GM12878 (cell line): ENCODE measurements at regions not wholly inside any gene's neighbourhood (a gene's known extent, or its start where the extent isn't known, plus 50 kb on each side); places are given as distances from the start of the nearest gene placed in this dataset.

ENCODE experiments used
- ATAC-seq: fragments of 200-7000 bp; cut with Tn5 transposase; 3 replicates; pipeline ENCODE4 v1.9.1; 2020; ENCODE audit warnings: mild to moderate bottlenecking, moderate library complexity
- BruUV-seq: library from RNA; stranded (reverse); fragments of 400-500 nt; replicated peaks from 2 replicates; lab custom pipeline; 2021; lab: Mats Ljungman, UMichigan
- CTCF ChIA-PET: fragments of 300-600 bp; sonication (Branson Sonifier 250); formaldehyde crosslinking; extraction: SDS; loops from one replicate; lab custom pipeline; 2021; ENCODE audit warnings: inconsistent platforms; lab: Yijun Ruan, JAX
- POLR2A ChIA-PET: fragments of 350-600 bp; formaldehyde crosslinking; extraction: SDS; loops from one replicate; lab custom pipeline; 2021; ENCODE audit warnings: inconsistent platforms; lab: Charles Lee
- RAD21 ChIA-PET: fragments of 300-600 bp; sonication (Branson Sonifier 250); formaldehyde crosslinking; loops from one replicate; lab custom pipeline; 2023; ENCODE audit warnings: antibody characterized with exemption; ENCODE audit not compliant: unreplicated experiment; lab: Charles Lee
- SMC1A ChIA-PET: fragments of 300-600 bp; sonication (Branson Sonifier 250); formaldehyde crosslinking; loops from one replicate; lab custom pipeline; 2023; ENCODE audit not compliant: unreplicated experiment, uncharacterized antibody; lab: Charles Lee
- DNase-seq: peaks from one replicate; pipeline ENCODE4 v3.0.0-alpha.2; 2011; ENCODE audit warnings: low read depth, low spot score
- FAIRE-seq: peaks from 3 replicates; lab custom pipeline; 2011; peaks lifted over from hg19 to GRCh38; lab: Jason Lieb, UNC
- H2AFZ ChIP-seq: 2 replicates; pipeline ENCODE4 v1.6.0; 2011; ENCODE audit warnings: low read depth, low read length, control low read depth; ENCODE audit not compliant: control insufficient read depth
- H3K27ac ChIP-seq: 2 replicates; pipeline ENCODE4 v1.5.1; 2011; ENCODE audit warnings: control low read depth; ENCODE audit not compliant: control insufficient read depth, insufficient read depth
- H3K27me3 ChIP-seq, 2 experiments: replicated peaks in 1 of 2; 2 replicates each; pipeline versions ENCODE4 v1.6.0 to v1.6.1; 2011; ENCODE audit warnings: low read length in 1 of 2; ENCODE audit not compliant: control insufficient read depth in 2 of 2, insufficient read depth in 2 of 2
- H3K36me3 ChIP-seq, 2 experiments: 2 replicates each; pipeline ENCODE4 v1.5.1; 2011; ENCODE audit warnings: low read length in 1 of 2; ENCODE audit not compliant: control insufficient read depth in 2 of 2, insufficient read depth in 2 of 2
- H3K4me1 ChIP-seq: 2 replicates; pipeline ENCODE4 v1.6.1; 2011; ENCODE audit warnings: mild to moderate bottlenecking, low read length, moderate library complexity, mixed read lengths; ENCODE audit not compliant: control insufficient read depth, insufficient read depth
- H3K4me2 ChIP-seq: 2 replicates; pipeline ENCODE4 v1.6.0; 2011; ENCODE audit warnings: control low read depth; ENCODE audit not compliant: control insufficient read depth, insufficient read depth
- H3K4me3 ChIP-seq: fragments of 200-600 bp; sonication (generic); 2 replicates; pipeline ENCODE4 v1.5.1; 2016
- H3K79me2 ChIP-seq: 2 replicates; pipeline ENCODE4 v1.6.0; 2011; ENCODE audit warnings: low read length; ENCODE audit not compliant: control insufficient read depth, insufficient read depth
- H3K9ac ChIP-seq: 2 replicates; pipeline ENCODE4 v1.8.0; 2011; ENCODE audit warnings: low read length, control low read depth, mixed read lengths; ENCODE audit not compliant: control insufficient read depth, insufficient read depth
- H3K9me3 ChIP-seq: replicated peaks from 3 replicates; pipeline ENCODE4 v1.5.1; 2011; ENCODE audit warnings: mild to moderate bottlenecking, low read length; ENCODE audit not compliant: control insufficient read depth, insufficient read depth
- H4K20me1 ChIP-seq: 2 replicates; pipeline ENCODE4 v1.6.0; 2011; ENCODE audit not compliant: control insufficient read depth, insufficient read depth
- ESRRA ChIP-seq: IDR thresholded peaks from 2 replicates; pipeline ENCODE4 v1.6.1; 2012; ENCODE audit warnings: mild to moderate bottlenecking, low read length, improper control_type of control experiment
- GATAD2B ChIP-seq: fragments of 450-650 bp; conservative IDR thresholded peaks from 2 replicates; pipeline ENCODE4 v1.6.1; 2017; ENCODE audit warnings: low read depth, mild to moderate bottlenecking, moderate library complexity
- KAT2A ChIP-seq: conservative IDR thresholded peaks from 2 replicates; pipeline ENCODE4 v1.6.1; 2011; ENCODE audit warnings: low read depth, low read length; ENCODE audit not compliant: control insufficient read depth
- MEF2A ChIP-seq: IDR thresholded peaks from 2 replicates; pipeline ENCODE4 v1.6.1; 2011; ENCODE audit warnings: low read depth, mild to moderate bottlenecking, low read length, moderate library complexity; ENCODE audit not compliant: insufficient read depth
- MXI1 ChIP-seq: fragments of 150-350 bp; IDR thresholded peaks from 2 replicates; pipeline ENCODE4 v1.6.1; 2011; ENCODE audit warnings: low read depth, mild to moderate bottlenecking, inconsistent platforms, low read length, improper control_type of control experiment
- MYB ChIP-seq: fragments of 150-350 bp; IDR thresholded peaks from 2 replicates; pipeline ENCODE4 v1.6.1; 2014; ENCODE audit warnings: mild to moderate bottlenecking, low read depth, low read length, borderline replicate concordance
- NR2F1 ChIP-seq: fragments of 450-650 bp; conservative IDR thresholded peaks from 2 replicates; pipeline ENCODE4 v1.6.1; 2017; ENCODE audit warnings: mild to moderate bottlenecking
- RAD51 ChIP-seq: fragments of 450-650 bp; IDR thresholded peaks from 2 replicates; pipeline ENCODE4 v1.6.1; 2016; ENCODE audit warnings: moderate library complexity, mild to moderate bottlenecking, inconsistent platforms
- SMAD5 ChIP-seq: IDR thresholded peaks from 2 replicates; pipeline ENCODE4 v1.6.1; 2016; ENCODE audit warnings: antibody characterized with exemption, low read depth
- STAT1 ChIP-seq: fragments of 450-650 bp; conservative IDR thresholded peaks from 2 replicates; pipeline ENCODE4 v1.6.1; 2014; ENCODE audit warnings: antibody characterized with exemption, mild to moderate bottlenecking
- SUZ12 ChIP-seq: fragments of 200-600 bp; sonication (generic); IDR thresholded peaks from one replicate; pipeline ENCODE4 v1.6.1; 2018; ENCODE audit warnings: antibody characterized with exemption, mild to moderate bottlenecking; ENCODE audit not compliant: unreplicated experiment
- ZBTB40 ChIP-seq: fragments of 450-650 bp; IDR thresholded peaks from 2 replicates; pipeline ENCODE4 v1.6.1; 2016; ENCODE audit warnings: mild to moderate bottlenecking, moderate library complexity, borderline replicate concordance
- WGBS: methylation state at CpG from one replicate; pipeline ENCODE4 v1.1.6; 2016; ENCODE audit warnings: low lambda C conversion rate; ENCODE audit not compliant: insufficient replicate concordance, insufficient coverage; ENCODE audit errors: missing lambda C conversion rate; 5-methylcytosine and 5-hydroxymethylcytosine counted together
- in situ Hi-C: fragments of 300-500 bp; cut with MboI; formaldehyde crosslinking; loops from 9 replicates; pipeline ENCODE4 v1.14.3; 2018; ENCODE audit warnings: mixed read lengths
- intact Hi-C: fragments of 100-400 bp; cut with micrococcal nuclease; formaldehyde crosslinking; loops from one replicate; pipeline ENCODE4 v1.14.2; 2022; ENCODE audit not compliant: unreplicated experiment
- TF ChIP-seq, protein P1 (sequence below): fragments of 450-650 bp; IDR thresholded peaks from 2 replicates; pipeline ENCODE4 v1.6.1; 2016; ENCODE audit warnings: mild to moderate bottlenecking

GRCh38 chr13:106678646-106679418, 110.9 kb upstream of the ARGLU1 start:
- intact Hi-C loops (no loop called here), in situ Hi-C loops (no loop called here)
- no peaks in the 10 kb centered on the region for H3K79me2 ChIP-seq
- no peaks in the 10 kb centered on the region for H4K20me1 ChIP-seq
- TF ChIP-seq GATAD2B (no peak), SUZ12 (no peak), ESRRA (no peak), RAD51 (no peak)
- TF ChIP-seq, protein P1, sequence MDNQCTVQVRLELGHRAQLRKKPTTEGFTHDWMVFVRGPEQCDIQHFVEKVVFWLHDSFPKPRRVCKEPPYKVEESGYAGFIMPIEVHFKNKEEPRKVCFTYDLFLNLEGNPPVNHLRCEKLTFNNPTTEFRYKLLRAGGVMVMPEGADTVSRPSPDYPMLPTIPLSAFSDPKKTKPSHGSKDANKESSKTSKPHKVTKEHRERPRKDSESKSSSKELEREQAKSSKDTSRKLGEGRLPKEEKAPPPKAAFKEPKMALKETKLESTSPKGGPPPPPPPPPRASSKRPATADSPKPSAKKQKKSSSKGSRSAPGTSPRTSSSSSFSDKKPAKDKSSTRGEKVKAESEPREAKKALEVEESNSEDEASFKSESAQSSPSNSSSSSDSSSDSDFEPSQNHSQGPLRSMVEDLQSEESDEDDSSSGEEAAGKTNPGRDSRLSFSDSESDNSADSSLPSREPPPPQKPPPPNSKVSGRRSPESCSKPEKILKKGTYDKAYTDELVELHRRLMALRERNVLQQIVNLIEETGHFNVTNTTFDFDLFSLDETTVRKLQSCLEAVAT = no peak
- SMC1A ChIA-PET = no interaction called here
- CTCF ChIA-PET = no interaction called here
- no peak overlapping the region for H3K27ac ChIP-seq
- no TSS peak for BruUV-seq
- 10% methylated on average over 5 of the region's 5 CpGs for WGBS
- no peaks in the 10 kb centered on the region for H3K9me3 ChIP-seq
- H3K36me3 ChIP-seq = no peaks in the 10 kb centered on the region
- POLR2A ChIA-PET = no interaction called here
- H3K9ac ChIP-seq = no peak overlapping the region
- no peak overlapping the region for H3K4me3 ChIP-seq
- ATAC-seq (no peak), FAIRE-seq (no peak), DNase-seq (no peak)
- H2AFZ ChIP-seq = no peak overlapping the region
- no peak overlapping the region for H3K4me2 ChIP-seq
- RAD21 ChIA-PET = no interaction called here
- H3K27me3 ChIP-seq = no peaks in the 10 kb centered on the region
- H3K4me1 ChIP-seq = no peaks in the 10 kb centered on the region

- Histone ChIP-seq H2AFZ (no peak overlapping the region), H3K79me2 (no peaks in the 10 kb centered on the region), H3K4me1 (no peaks in the 10 kb centered on the region), H3K27me3 (no peaks in the 10 kb centered on the region), H3K4me3 (no peak overlapping the region), H3K27ac (no peak overlapping the region), H3K36me3 (no peaks in the 10 kb centered on the region), H3K9ac (no peak overlapping the region), H3K9me3 (no peaks in the 10 kb centered on the region), H3K4me2 (no peak overlapping the region), H4K20me1 (no peaks in the 10 kb centered on the region)
- ATAC-seq (no peak), DNase-seq (no peak), FAIRE-seq (no peak)
- CTCF ChIA-PET = no interaction called here
- BruUV-seq = no TSS peak
- SMC1A ChIA-PET = interaction anchor here (0.6 kb wide), 1 partner anchor 611 kb away, joined by 3 read pairs; no protein-coding TSS in a partner anchor
- intact Hi-C loops (no loop called here), in situ Hi-C loops (no loop called here)
- POLR2A ChIA-PET = no interaction called here
- RAD21 ChIA-PET = no interaction called here
- TF ChIP-seq SMAD5 (no peak), NR2F1 (no peak), MXI1 (no peak), MEF2A (no peak), MYB (no peak), KAT2A (no peak), ESRRA (no peak), ZBTB40 (no peak), STAT1 (no peak)
Measured at GRCh38 chr13:106675311-106675710, 107.4 kb upstream of the ARGLU1 start.
